Activated CD8-positive, alpha-beta memory T cell treated with anti-CD3 and anti-CD28 coated beads for 24 hours (primary cell): ENCODE measurements at regions not wholly inside any gene's neighbourhood (a gene's known extent, or its start where the extent isn't known, plus 50 kb on each side); places are given as distances from the start of the nearest gene placed in this dataset.

Experiments used
- DNase-seq: peaks from one replicate; pipeline ENCODE4 v3.0.0-alpha.2; 2020

DNA sequence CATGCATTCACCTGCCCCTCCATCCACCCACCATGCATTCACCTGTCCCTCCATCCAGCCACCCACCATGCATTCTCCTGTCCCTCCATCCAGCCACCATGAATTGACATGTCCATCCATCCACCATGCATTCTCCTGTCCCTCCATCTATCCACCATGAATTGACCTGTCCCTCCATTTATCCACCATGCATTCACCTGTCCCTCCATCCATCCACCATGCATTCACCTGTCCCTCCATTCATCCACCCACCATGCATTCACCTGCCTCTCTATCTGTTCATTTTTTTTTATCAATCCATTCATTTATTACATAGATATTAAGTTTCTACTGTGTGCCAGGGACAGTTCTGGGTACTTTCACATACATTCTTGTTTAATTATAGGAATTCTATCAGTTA lies 69.2 kb downstream of the MYCN start:
- DNase-seq: no peak

DNA sequence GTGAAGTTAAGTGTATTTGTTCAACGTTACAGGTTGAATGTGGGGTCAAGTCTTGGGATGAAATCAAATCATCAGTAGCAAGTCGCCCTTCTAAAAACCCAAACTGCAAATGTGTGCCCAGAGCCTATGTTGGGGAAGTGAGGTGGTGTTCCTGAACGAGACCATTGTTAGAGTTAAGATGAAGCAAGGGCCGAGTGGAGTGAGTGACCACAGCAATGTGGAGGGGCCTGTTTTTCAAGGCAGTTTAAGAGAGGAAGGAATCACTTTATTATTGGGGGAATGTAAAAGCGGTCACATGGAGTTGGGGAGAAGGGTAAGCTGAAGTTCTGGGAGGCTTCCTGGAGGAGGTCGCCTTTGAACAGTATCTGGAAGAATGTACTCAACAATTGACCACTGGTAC lies 68.5 kb downstream of the MYCN start:
- no peak for DNase-seq

DNA sequence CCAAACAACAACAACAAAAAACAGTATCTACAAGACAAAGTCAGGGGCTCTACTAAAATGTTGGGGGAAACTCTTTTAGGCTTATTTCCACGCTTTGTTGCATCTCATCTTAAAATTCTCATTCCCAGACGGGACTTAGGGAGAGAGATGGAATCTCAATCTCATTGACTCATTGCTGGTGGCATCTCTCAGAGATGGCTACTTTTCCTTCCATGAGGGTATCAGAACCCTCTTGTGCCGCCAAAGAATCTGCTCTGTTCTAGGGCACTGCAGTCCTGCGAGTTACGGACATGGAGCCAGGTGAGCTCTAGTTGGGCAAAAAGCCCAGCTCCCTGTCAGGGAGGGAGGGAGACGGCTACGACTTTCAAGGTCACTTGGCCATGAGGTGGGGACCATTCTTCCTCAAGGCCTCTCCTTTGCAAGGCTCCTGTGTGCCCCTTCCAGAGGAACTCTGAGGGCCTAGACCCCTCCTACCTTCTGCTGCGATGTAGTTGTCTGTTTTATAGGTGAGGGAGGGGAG lies 68.0 kb downstream of the MYCN start:
- no peak for DNase-seq

DNA sequence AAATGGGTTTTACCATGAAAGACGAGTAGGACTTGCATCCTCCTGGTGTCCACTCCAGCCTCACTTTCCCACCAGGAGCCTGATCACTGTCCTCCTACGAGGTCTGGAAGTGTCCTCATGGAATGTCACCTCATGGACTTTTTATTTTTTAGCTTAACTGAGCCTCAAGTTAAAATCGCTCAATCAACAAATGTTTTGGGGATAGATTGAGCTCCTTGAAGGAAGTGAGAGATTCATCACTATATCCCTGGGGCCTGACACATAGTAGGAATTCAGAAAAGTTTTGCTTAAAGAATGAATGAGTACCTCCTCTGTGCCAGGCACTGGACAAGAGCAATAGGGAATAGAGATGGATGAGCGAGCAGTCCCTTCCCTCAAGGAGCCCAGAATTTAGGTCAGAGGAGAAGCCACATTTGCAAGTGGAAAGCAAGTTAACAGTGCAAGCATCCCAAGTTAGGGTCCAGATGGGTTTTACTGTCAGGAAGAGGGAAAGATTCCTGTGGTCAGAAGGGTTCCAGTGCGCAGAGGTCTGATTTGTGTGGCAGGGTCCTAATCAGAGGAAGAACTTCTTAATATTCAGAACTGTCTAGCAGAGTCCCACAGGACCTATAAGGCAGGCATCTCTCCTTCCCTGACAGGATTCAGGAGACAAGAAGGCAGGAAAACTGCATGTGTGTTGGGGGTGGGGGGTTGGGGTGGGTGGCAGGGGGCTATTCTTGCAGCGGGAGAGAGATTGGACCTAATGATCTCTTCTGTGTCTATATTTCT lies 67.0 kb downstream of the MYCN start:
- no peak for DNase-seq

DNA sequence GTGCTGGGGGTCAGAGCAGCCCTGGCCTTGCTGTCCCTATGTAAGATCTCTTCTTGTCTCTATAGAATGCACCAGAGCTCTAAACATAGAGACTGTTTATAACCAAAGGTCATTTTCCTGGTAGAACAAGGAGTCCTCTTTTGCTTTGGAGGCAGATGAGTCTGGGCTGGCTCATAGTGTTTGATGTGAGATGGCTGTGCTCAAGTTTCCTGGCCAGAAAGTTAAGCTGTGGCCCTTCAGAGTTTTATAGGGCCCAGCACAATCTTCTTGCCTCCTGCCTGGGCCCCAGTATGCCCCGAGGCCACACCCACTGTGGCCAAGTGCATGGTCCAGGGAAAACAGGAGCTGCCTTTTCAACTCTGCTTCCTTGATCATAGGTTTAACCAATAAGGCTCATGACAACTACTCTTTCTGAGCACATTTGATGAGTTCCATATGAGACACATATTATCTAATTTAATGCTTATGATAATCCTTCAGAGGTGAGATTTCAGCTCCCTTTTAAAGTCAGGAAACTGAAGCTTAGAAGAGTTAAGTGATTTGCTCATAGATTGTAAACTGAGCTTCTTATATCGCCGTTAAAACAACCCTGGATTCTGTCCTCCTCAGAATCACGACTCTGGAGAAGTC lies 66.3 kb downstream of the MYCN start:
- no peak for DNase-seq

DNA sequence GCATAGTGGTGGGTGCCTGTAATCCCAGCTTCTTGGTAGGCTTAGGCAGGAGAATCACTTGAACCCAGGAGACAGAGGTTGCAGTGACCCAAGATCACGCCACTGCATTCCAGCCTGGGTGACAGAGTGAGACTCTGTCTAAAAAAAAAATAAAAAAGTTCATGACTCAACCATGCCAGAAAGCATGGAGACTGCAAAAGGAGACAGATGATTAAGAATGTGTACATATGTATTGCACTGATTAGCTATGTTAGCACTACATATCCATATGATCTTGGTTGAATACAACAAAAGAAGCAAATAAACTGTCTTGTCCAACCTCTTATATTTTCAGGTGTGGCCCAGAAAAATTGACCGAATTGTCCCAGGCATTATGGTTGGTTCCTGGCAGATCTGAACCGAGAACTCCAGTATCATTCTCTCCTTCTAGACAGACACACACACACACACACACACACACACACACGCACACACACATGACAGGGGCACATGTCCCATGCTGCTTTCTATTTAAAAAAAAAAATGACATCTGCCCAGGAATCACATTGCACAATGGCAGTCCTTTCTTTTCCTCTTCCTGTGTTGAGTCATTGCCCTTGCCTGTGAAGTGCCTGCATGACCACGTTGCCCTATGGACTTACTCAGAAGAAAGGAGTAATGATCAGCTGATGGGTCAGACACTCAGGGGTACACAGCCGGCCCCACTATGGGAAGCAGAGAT lies 65.6 kb downstream of the MYCN start:
- DNase-seq: no peak

DNA sequence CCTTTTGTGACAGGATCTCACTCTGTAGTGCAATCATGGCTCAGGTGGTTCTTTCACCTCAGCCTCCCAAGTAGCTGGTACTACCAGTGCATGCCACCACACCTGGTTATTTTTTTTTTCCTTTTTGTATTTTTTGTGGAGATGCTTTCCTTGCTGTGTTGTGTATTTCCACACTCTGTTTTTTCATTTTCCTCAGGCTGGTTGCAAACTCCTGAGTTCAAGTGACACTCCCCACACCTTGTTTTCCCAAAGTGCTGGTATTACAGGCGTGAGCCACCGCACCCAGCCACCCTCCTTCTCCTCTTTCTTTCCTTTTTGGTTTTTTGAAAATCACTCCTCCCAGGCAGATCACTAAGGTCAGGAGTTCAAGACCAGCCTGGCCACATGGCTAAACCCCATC lies 65.0 kb downstream of the MYCN start:
- DNase-seq: no peak

DNA sequence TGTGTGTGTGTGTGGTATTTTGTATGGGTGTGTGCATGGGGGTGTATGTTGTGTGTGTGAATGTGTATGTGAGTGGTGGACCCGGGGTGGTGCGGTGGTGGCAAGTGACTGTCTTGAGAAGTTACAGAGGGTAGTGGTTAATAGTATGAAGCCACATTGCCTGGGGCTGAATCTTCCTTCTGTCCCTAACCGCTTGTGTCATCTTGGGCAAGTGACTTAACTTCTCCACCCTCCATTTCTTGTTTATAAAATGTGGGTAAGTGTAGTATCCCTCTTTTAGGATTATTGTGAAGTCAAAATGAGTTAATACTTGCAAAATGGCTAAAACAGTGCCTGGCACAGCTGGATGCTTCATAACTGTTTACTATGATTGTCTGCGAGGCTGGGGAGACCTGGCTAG lies 63.5 kb downstream of the MYCN start:
- DNase-seq: no peak

DNA sequence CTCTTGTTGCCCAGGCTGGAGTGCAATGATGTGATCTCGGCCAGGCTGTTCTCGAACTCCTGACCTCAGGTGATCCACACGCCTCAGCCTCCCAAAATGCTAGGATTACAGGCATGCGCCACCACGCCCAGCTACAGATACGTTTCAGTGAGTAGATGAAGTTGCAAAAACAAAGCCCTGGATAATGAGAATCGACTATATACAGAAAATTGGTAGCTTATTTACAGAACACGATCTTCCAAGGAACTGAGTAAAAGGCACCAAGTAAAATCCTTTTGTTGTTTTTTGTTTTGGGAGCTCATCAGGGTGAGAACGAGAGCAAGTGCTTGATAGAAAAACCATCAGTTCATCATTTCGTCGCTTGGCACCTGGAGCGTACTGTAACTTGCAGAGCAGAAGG lies 62.8 kb downstream of the MYCN start:
- DNase-seq: no peak

DNA sequence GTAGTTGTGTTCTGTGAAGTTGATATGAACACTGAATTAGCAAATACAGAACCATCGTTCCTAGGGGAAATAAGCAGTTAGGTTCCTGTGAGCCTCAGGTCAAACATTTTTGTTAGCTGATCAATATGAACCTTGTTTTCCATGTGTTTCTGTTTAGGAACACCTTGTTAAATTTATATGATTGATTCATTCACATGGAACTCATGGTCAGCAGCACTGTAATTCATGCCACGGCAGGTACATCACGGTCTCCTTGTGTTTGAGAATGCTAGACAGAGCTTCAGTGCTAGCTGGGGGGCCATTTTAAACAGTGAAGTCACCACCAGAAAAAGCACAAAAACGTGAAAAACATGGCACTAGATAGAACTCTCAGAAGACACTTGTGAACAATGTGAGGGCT lies 62.2 kb downstream of the MYCN start:
- DNase-seq: no peak

DNA sequence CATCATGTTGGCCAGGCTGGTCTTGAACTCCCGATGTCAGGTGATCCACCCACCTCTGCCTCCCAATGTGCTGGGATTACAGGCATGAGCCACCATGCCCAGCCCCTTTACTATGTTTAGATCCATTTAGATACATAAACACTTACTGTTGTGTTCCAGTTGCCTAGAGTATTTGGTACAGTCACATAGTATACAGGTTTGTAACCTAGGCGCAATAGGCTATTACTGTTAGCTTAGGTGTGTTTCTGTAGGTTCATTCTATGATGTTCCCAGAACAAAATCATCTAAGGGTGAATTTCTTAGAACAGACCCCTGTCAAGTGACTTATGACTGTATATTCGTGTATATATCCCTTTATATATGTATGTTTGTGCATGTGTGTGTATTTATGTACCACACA lies 61.8 kb downstream of the MYCN start:
- DNase-seq: no peak

DNA sequence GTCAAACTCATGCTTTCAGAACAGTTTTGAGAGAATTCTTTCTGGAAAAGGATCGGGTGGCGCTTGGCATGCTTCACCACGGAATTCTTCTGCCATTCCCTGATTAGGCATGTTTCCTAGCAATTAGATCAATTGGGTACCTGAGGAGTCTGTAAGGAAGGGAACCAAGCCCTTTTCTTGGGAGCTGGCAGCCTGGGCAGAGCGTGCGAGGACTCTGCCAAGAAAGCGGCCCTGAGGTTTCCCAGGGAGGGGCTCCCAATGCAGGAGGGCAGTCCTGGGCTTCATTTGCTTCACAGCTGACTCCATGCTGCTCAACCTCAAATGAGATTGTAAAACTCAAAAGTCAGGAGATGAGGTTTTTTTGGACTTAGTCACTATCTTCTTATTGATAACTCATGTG lies 60.3 kb downstream of the MYCN start:
- DNase-seq: no peak

DNA sequence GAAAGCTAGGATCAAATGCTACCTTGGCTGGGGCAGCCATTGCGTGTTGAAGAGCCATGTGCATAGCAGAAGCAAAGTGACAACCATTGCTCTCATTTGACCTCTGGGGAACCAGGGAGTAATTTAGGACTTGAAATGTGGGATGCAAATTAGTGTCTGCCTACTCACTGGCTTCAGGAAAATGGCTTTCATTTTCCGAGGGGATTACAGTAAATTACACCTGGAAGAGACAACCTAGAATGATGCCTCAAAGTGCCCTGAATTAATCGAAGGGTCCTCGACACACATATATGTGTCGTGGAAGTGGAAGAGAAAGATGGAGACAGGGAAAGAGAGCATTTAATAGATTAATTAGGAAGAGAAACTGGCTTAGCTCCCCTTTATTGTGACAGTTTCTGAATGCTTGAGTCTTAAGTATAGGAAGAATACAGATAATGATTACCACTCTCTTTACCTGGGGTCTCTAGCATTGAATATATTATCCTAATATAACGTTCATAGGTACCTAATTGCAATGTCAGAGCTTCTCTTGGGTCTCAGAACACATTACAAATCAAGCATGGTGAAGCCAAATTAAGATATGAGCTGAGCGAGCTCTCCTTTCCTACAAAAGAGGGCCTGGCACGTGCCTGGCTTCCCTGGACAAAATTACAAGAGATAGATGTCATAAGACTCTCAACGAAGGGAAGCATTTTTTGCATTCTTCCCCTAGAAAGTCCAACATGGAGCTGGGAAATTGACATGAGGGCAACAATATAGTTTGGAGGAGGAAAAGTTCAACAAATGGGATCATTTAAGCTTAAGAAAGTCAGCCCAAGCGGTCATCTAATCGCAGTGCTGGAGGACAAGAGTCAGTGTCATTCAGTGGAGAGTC lies 59.5 kb downstream of the MYCN start:
- DNase-seq: no peak

DNA sequence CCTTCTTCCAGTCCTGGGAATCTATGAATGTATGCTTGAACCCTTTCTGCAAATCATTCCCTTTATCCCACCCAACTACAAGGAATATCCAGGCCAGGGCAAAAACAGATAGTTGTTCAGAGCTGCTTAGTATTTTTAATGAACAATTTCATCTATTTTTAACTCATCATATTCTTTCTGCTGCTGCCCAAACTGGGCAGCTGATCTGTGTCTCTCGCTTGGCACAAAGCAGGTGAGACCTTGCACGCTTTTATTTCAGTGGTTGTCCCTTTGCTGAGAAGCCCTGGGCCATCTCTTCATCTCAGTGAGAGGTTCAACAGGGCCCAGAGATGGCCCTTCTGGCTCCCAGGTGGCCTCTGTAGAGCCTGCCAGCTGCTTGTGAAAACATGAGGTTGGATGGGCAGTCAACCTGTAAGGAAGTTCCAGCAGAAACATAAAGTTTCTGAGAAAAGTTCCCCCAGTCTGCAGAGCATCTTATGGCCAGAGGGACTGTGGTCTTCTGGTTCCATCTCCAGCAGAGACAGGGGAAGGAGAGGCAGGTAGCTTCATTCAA lies 57.5 kb downstream of the MYCN start:
- no peak for DNase-seq

DNA sequence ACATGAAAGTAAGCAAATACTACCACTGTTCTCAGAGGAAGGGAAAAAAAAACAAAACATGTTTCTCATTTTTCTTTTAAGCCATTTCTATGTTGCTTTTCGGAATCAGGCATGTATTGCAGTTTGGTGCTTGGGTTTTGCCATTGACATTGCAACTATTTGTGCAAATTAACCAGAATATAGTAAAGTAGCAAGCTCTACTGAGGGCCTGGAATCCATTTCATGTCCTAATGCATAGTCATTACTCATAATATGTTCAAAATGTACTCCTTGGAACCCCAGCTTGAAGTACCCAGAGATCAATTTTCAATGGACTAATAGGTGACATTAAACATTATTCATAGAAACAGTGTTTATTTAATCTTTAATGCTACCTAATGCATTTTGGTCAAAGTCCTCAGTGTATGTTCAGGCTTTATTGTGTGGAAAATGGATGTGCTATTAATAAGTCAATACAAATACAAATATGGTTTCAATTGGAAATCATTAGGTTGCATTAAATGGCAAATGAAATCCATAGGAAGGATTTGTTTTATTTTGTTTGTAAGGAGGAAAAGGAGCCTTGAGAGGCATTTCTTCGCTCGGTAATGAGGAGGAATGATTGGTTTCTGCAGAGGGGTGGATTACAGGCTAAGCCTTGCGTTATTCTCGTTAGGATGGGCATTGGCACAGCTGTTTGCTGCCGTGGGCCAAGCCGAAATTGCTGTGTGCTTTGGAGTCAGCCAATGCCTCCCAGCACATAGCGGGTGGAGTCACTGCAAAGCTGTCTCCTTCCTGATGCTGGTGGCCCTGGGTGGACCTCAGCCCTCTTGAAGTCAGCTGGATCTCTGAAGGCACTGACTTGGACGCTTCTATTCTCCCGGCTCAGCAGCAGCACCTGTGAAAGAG lies 56.4 kb downstream of the MYCN start:
- DNase-seq: no peak
